ENCODE measurements at regions not wholly inside any gene's neighbourhood (a gene's known extent, or its start where the extent isn't known, plus 50 kb on each side); places are given as distances from the start of the nearest gene placed in this dataset.

- DNase-seq = no peak
Observed at GRCh38 chr4:100721490-100721889, 203.7 kb upstream of the EMCN start.

- no peak for DNase-seq
Observed at GRCh38 chr4:100721077-100721476, 203.3 kb upstream of the EMCN start.

- no peak for DNase-seq
Observed at GRCh38 chr4:100716416-100716815, 198.6 kb upstream of the EMCN start.

- peak; percentile 8 for DNase-seq
Observed at GRCh38 chr4:100708776-100709175, 191.0 kb upstream of the EMCN start.

- DNase-seq = no peak
Observed at GRCh38 chr4:100707786-100708185, 190.0 kb upstream of the EMCN start.

- no peak for DNase-seq
Observed at GRCh38 chr4:100696531-100696930, 178.7 kb upstream of the EMCN start.

GRCh38 chr4:100695871-100696270 is 178.0 kb upstream of the EMCN start:
- DNase-seq = no peak

- no peak for DNase-seq
Observed at GRCh38 chr4:100695039-100695654, 177.3 kb upstream of the EMCN start.

GRCh38 chr4:100694467-100694866 is 176.6 kb upstream of the EMCN start:
- DNase-seq = no peak

GRCh38 chr4:100690812-100691211 is 173.0 kb upstream of the EMCN start:
- no peak for DNase-seq

- no peak for DNase-seq
Observed at GRCh38 chr4:100688368-100688767, 170.5 kb upstream of the EMCN start.

- no peak for DNase-seq
Observed at GRCh38 chr4:100682477-100683218, 164.8 kb upstream of the EMCN start.

- no peak for DNase-seq
Observed at GRCh38 chr4:100681289-100681688, 163.5 kb upstream of the EMCN start.

GRCh38 chr4:100679926-100680325 is 162.1 kb upstream of the EMCN start:
- no peak for DNase-seq

- DNase-seq = no peak
Observed at GRCh38 chr4:100674976-100675375, 157.2 kb upstream of the EMCN start.

- no peak for DNase-seq
Observed at GRCh38 chr4:100657187-100657586, 139.4 kb upstream of the EMCN start.

- no peak for DNase-seq
Observed at GRCh38 chr4:100651499-100652175, 133.8 kb upstream of the EMCN start.

GRCh38 chr4:100649417-100649816 is 131.6 kb upstream of the EMCN start:
- DNase-seq = no peak

- no peak for DNase-seq
Observed at GRCh38 chr4:100644150-100644549, 126.3 kb upstream of the EMCN start.

- DNase-seq = no peak
Observed at GRCh38 chr4:100641336-100641735, 123.5 kb upstream of the EMCN start.

GRCh38 chr4:100635899-100636298 is 118.1 kb upstream of the EMCN start:
- no peak for DNase-seq

- no peak for DNase-seq
Observed at GRCh38 chr4:100633269-100633668, 115.4 kb upstream of the EMCN start.

GRCh38 chr4:100632163-100632562 is 114.3 kb upstream of the EMCN start:
- DNase-seq = no peak

GRCh38 chr4:100631281-100631968 is 113.6 kb upstream of the EMCN start:
- no peak for DNase-seq
